Glomerular endothelial cell (primary cell): ENCODE measurements at regions not wholly inside any gene's neighbourhood (a gene's known extent, or its start where the extent isn't known, plus 50 kb on each side); places are given as distances from the start of the nearest gene placed in this dataset.

Source experiments
- DNase-seq: peaks from one replicate; pipeline ENCODE4 v3.0.0-alpha.2; 2011; ENCODE audit warnings: low read depth, low spot score; ENCODE audit errors: extremely low read depth

DNA sequence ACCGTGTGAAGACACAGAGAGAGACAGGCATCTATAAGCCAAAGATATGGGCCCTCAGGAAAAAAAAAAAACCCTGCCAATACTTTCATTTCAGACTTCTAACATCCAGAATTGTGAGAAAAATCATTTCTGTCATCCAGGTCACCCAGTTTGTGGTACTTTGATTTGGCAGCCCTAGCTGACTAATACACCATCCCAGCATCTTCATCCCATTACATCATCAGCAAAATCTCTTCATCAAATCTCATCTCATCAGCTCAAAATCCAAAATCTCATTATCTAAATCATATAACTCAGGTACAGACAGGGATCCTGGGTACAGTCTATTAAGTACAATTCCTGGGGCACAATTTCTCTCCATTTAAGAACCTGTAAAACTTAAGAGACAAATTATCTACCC lies 51.9 kb upstream of the GJA8 start:
- DNase-seq, result no peak

DNA sequence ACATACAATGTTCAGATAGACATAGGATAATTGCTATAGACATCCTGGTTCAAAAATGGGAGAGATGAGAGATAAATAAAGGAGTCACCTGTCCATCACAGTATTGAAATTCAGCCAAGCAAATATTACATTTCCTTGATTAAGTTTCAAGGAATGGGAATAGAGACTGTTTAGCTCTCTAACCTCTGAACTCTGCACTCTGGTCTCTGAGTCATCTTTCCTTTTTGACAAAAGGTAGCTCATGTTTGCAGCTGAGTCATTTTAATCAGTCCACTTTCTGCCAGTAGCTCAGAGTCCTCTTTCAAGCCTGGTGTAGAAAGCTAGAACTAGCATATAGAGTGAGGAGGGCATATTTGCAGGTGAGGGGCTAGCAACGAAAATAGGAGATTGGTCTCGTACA lies 51.4 kb upstream of the GJA8 start:
- DNase-seq, result peak; percentile 45

DNA sequence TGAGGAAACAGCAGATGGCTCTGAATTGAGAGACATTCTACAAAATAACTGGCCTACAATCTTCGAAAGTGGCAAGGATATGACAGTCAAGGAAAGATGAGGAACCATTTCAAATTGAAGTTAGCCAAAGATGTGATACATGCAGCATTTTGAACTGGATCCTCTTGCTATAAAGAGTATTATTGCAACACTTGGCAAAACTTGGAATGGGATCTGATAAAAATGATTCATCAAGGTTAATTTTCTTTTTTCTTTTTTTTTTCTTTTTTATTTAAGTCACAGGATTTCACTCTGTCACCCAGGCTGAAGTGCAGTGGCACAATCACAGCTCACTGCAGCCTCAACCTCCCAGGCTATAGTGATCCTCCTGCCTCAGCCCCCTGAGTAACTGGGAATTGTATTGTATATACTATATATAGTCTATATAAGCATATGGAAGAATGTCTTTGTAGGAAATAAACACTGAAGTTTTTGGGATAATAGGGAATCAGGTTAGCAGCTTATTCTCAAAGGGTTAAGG lies 49.8 kb upstream of the GJA8 start:
- DNase-seq, result no peak
